AML-193 (cell line): ENCODE measurements at regions not wholly inside any gene's neighbourhood (a gene's known extent, or its start where the extent isn't known, plus 50 kb on each side); places are given as distances from the start of the nearest gene placed in this dataset.
"Not testable (repeated sequence)": the region's sequence is repeated elsewhere in the genome, so short reads cannot be mapped to it uniquely, and the experiment has no call there.

ENCODE experiments used
- DNase-seq, 2 experiments: peaks; one replicate each; lab custom pipeline; 2025; lab: John Stamatoyannopoulos, UW

GRCh38 chr10:33899578-33900531 is 565.4 kb upstream of the NRP1 start:
- DNase-seq: no peak

- no peak for DNase-seq
These were observed 562.9 kb upstream of the NRP1 start for GRCh38 chr10:33897291-33897752.

- no peak for DNase-seq
These were observed 559.0 kb upstream of the NRP1 start for GRCh38 chr10:33893506-33893905.

- DNase-seq: no peak
These were observed 554.9 kb upstream of the NRP1 start for GRCh38 chr10:33889371-33889770.

- no peak for DNase-seq
These were observed 552.7 kb upstream of the NRP1 start for GRCh38 chr10:33887188-33887587.

GRCh38 chr10:33886299-33886698 is 551.8 kb upstream of the NRP1 start:
- no peak for DNase-seq

- DNase-seq: no peak
These were observed 550.1 kb upstream of the NRP1 start for GRCh38 chr10:33884604-33885003.

GRCh38 chr10:33883881-33884280 is 549.4 kb upstream of the NRP1 start:
- DNase-seq: no peak

- DNase-seq: no peak
These were observed 548.5 kb upstream of the NRP1 start for GRCh38 chr10:33882996-33883395.

- DNase-seq: no peak
These were observed 545.8 kb upstream of the NRP1 start for GRCh38 chr10:33880291-33880690.

- DNase-seq: no peak
These were observed 543.8 kb upstream of the NRP1 start for GRCh38 chr10:33878238-33878786.

- no peak for DNase-seq
These were observed 542.3 kb upstream of the NRP1 start for GRCh38 chr10:33876584-33877400.

- no peak for DNase-seq
These were observed 541.6 kb upstream of the NRP1 start for GRCh38 chr10:33875924-33876583.

- DNase-seq: no peak
These were observed 536.8 kb upstream of the NRP1 start for GRCh38 chr10:33871061-33871956.

- no peak for DNase-seq
These were observed 535.0 kb upstream of the NRP1 start for GRCh38 chr10:33869481-33869880.

- DNase-seq: no peak
These were observed 534.6 kb upstream of the NRP1 start for GRCh38 chr10:33869028-33869427.

- not testable (repeated sequence) for DNase-seq
These were observed 532.8 kb upstream of the NRP1 start for GRCh38 chr10:33867199-33867789.

GRCh38 chr10:33863352-33863751 is 528.9 kb upstream of the NRP1 start:
- DNase-seq: no peak

- DNase-seq: no peak
These were observed 528.2 kb upstream of the NRP1 start for GRCh38 chr10:33862536-33863105.

GRCh38 chr10:33861833-33862232 is 527.4 kb upstream of the NRP1 start:
- no peak for DNase-seq
